ENCODE measurements at regions not wholly inside any gene's neighbourhood (a gene's known extent, or its start where the extent isn't known, plus 50 kb on each side); places are given as distances from the start of the nearest gene placed in this dataset.

DNA sequence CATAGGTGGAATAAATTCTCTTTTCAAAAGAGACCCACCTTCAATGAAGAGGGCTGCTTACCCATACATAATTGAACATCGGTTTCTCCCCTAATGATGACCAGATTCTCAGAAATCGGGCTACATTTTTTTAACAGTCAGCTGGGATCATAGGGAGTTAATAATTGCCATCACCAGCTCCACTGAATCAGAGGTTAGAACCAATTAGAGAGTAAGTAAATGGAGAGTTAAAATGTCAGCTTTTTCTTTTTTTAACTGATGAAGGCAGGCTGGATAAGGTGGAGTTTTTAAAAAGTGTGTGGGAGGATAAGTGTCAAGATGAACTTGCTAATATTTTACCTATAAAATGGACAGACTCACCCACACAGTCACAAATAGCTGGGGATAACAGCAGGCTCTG lies 584.5 kb upstream of the NR3C2 start:
- DNase-seq, result no peak

DNA sequence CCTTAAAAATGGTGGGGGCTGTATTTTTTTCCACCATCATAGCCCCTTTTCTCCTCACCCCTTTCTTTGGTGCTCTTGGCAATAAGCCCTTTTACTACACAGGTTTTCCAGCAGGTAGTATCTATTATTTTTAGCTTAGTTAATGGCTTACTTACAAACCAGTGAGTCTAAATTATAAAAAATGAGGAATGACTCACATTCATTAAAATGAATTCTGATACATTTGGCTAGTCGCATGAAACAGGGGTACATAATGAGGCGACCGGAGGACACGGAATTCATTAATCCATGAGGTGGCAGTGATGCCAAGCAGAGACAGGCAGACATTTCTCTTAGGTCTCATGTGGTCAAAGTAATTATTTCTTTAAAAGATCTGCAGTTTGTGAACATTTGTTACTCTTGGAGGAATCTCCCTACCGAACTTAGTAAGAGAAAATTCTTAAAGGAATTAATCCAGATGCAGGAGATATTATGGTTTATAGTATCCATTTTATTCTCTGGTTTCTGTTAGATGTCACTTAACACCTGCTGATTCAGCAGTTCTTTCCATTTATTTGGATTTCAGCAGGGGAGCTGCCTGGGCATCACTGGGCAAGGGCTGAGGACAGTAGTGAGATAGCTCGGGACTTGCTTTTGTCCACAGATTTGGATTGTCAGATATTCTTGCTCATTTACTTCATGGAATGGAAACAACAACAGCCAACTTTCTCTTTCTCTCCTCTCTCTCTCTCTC lies 575.0 kb upstream of the NR3C2 start:
- DNase-seq, result no peak

GRCh38 chr4:149009223-149009622 lies 567.0 kb upstream of the NR3C2 start:
- no peak for DNase-seq

DNA sequence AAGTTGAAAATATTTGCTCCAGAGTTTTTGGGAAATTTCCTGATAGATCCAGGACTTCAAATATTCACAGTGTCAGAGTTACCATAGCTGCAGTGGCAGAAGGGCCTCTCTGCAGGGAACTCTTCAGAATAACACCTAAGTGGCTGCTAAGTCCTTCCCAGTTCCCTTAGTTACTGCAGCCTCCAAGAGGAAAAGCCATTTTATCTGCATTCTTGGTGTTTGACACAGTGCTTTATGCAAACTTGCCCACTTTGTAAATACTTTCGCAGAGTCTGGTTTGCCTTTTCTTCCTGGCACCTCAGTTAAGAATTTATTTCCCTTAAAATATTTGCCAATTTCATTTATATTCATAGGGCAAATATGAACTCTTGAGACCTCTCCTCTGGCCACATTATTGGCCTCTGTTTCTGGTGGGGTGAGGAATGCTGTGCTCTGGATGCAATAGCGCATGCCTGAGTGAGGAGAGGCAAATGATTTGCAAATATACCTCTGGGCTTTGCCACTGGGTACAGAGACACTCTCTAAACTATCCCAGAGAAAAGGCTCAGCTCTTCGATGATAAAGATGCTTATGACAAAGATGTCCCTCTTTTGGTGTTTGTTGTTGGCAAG lies 566.3 kb upstream of the NR3C2 start:
- DNase-seq, result no peak

GRCh38 chr4:149005191-149005590 lies 563.0 kb upstream of the NR3C2 start:
- DNase-seq, result no peak

DNA sequence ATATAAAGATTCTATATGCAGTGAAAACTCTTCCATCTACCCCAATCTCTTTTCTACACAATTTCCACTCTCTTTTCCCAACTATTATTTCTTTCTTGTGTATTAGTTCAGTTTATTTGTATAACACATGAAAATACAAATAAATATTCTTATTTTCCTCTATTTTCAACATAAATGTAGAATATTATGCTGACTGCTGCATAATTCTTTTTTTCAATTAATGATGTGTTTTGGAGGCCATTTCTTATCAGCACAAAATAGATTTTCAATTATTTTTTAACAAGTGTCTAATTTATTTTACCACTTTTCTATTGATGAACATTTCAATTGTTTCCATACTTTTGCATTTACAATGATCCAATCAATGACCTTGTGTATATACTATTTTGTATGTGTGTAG lies 557.7 kb upstream of the NR3C2 start:
- DNase-seq, result no peak

DNA sequence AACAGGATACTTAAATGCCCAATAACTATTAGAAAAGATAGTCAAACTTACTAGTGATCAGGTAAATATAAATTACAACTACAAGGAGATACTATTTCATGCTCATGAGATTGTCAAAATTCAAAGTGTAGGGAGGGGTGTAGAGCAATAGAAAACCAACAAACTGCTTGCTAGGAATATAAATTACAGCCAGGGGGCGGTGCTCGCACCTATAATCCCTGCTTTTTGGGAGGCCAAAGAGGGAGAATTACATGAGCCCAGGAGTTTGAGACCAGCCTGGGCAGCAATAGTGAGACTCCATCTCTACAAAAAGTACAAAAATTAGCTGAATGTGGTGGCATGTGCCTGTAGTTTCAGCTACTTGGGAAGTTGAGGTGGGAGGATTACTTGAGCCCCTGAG lies 556.5 kb upstream of the NR3C2 start:
- no peak for DNase-seq

- DNase-seq, result no peak
These were observed 544.7 kb upstream of the NR3C2 start for GRCh38 chr4:148986951-148987350.

GRCh38 chr4:148984951-148985350 lies 542.7 kb upstream of the NR3C2 start:
- no peak for DNase-seq

- no peak for DNase-seq
These were observed 540.0 kb upstream of the NR3C2 start for GRCh38 chr4:148982200-148982599.

- DNase-seq, result no peak
These were observed 538.7 kb upstream of the NR3C2 start for GRCh38 chr4:148980782-148981480.

GRCh38 chr4:148978301-148978700 lies 536.1 kb upstream of the NR3C2 start:
- no peak for DNase-seq

GRCh38 chr4:148975464-148975863 lies 533.2 kb upstream of the NR3C2 start:
- no peak for DNase-seq

- DNase-seq, result no peak
These were observed 522.9 kb upstream of the NR3C2 start for GRCh38 chr4:148965080-148965479.

DNA sequence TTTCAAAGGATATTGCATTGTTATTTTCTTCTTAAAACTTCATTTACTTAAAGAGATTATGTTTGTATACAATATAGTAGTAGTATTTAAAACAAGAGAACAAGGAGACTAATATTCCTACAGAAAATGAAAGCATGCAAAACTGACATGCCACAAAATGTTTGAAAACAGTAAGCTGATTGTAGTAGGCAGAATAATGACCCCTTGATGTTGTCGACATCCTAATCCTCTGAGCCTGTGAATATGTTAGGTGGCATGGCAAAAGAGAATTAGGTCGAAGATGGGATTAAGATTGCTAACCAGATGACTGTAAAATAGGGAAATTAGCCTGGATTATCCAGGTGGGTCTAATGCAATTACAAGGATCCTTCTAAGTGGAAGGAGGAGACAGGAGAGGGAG lies 522.2 kb upstream of the NR3C2 start:
- no peak for DNase-seq

DNA sequence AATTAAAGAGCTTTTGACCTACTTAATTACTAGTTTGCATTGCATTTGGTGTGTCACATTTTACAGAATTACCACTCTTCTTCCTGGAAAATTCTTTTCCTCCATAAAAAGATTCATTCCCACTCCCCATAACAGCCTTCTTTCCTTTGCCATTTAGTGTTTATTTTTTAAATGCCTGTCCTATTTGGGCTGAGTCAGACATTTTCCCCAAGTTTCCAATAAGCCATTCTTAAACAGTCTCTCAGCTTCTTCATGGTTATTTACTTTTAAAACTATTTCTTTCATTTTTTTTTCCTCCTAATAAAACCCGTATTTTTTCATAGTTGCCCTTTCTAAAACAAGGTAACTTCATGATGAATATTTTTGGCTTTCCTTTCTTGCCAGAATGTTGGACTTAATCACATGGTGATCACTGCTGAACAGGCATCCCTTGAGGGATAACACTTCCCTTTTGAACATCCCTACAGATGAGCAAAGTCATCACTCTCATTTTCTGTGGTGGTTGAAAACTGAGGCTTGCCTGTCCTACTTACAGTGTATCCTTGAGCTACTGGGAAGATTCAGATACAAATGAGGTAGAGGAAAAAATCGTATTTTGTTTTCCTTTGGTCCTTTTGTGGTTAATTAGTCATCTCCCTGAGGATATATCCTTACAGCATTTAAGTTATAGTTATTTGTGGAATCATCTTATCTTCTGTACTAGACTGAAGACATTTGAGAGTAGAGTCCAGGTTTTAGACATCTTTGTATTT lies 520.5 kb upstream of the NR3C2 start:
- DNase-seq, result no peak

- no peak for DNase-seq
These were observed 519.3 kb upstream of the NR3C2 start for GRCh38 chr4:148961526-148961925.

DNA sequence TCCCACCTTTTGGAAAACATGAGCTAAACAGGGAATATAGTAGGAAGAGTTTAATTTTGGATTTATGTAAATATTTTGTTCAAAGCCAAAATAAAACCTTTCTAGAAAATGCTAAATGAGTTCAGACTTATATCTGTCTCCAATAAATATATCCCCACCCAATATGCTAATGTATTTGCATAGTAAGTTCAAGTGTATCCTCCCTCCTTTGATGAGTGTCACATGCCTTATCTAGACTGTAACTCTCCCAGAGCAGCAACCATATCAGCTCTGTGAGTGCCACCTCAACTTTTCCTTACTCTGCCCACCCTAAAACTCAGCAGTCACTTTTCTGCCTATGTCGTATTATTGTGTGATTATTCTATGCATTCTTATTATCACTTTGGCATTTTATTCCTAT lies 516.1 kb upstream of the NR3C2 start:
- DNase-seq, result no peak

- no peak for DNase-seq
These were observed 513.5 kb upstream of the NR3C2 start for GRCh38 chr4:148955564-148956297.

DNA sequence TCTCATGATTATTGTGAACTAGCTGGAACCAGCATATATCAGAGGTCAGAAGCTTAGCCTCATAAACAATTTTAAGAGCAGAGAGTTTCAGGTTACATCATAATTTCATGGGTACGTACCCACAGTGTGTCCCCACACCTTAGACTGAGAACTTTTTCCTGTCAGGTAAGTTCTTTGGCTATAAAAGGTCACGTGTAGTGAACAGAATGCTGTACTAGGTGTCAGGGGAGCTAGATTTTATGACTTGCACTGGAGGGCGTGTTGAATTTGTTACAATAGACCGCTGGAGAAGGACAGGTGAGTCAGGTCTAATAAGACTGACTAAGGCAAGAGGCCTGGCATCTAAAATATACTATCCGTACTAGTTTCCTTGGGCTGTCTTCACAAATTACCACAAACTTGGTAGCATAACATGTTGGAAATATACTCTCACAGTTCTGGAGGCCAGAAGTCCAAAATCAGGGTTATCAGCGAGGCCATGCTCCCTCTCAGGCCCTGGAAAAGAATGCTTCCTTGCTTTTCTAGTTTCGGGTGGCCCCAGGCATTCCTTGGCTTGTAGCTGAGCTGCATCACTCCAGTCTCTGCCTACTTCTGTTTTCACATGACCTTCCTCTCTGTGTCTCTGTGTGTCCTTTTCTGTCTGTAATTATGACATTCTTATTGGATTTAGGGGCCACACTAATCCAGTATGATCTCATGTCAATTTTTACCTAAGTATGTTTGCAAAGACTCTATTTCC lies 512.0 kb upstream of the NR3C2 start:
- no peak for DNase-seq

- DNase-seq, result no peak
These were observed 509.1 kb upstream of the NR3C2 start for GRCh38 chr4:148951346-148951745.

GRCh38 chr4:148946271-148946670 lies 504.1 kb upstream of the NR3C2 start:
- no peak for DNase-seq

All from suppressor macrophage treated with lipopolysaccharide for 4 hours (primary cell).